ENCODE measurements at regions not wholly inside any gene's neighbourhood (a gene's known extent, or its start where the extent isn't known, plus 50 kb on each side); places are given as distances from the start of the nearest gene placed in this dataset.
"Not testable (repeated sequence)": the region's sequence is repeated elsewhere in the genome, so short reads cannot be mapped to it uniquely, and the experiment has no call there.

DNA sequence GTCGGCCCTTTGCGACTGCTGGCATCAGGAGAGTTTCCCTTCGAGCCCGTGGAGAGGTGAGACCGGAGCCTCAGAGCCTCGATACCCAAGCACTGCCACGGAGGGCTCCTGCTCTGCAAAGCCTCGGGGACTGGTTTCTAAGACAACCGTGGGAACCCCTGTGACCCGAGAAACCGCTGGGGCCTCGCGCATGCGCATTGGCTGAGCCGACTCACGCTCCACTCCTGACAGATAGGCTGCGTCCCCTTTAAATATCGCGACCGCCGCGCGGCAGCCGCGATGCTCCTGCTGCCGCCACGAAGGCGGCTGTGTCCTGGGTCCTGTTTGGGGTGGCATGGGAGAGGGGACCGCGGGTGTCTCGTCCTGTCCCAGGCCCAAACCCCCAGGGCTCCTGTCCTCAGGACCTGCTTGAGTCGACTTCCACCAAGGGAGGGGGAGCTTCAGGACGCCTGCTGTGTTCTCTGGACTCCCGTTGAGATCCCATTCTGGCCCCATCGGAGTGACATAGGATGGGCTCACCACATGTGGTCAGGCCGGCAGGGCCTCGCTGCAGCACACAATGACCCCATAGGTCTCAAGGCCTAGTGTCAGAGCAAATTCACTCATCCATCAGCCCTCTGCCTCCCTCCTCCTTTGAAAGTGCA is 701.7 kb upstream of the TPTE start:
- intact Hi-C loops (cut with DNase I); H3K27ac ChIP-seq (ENCODE audit: low read length); DNase-seq; H3K4me3 ChIP-seq (ENCODE audit: low read length); H3K27me3 ChIP-seq (ENCODE audit: control insufficient read depth, insufficient read depth); H3K9me3 ChIP-seq (ENCODE audit: control insufficient read depth, low read length); ATAC-seq; H3K4me1 ChIP-seq (ENCODE audit: control insufficient read depth, insufficient read depth, low read length): not testable (repeated sequence)
- WGBS = 72% methylated on average over 7 of the region's 37 CpGs

DNA sequence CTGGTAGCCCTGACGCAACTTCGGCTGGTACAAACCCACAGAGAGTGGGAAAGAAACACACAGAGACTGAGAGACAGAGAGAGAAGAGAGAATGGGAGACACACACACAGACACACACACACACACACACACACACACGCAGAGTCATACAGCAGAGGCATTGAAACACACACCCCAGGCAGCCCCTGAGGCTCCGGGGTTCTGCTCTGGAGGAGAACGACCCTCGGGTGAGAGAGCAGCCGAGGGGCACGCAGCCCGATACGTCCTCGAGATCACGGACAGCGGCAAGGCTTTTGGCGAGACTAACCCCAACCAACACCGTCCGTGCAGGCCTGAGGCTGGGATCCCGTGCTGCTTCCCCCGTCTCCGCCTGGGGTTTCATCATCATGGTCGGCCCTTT is 700.8 kb upstream of the TPTE start:
- H3K27ac ChIP-seq (ENCODE audit: low read length); H3K4me1 ChIP-seq (ENCODE audit: control insufficient read depth, insufficient read depth, low read length); H3K9me3 ChIP-seq (ENCODE audit: control insufficient read depth, low read length); H3K4me3 ChIP-seq (ENCODE audit: low read length); intact Hi-C loops (cut with DNase I); ATAC-seq; H3K27me3 ChIP-seq (ENCODE audit: control insufficient read depth, insufficient read depth): not testable (repeated sequence)
- 81% methylated on average over 9 of the region's 20 CpGs for WGBS
- peak in 1 of 3 donors; percentile 37 for DNase-seq

DNA sequence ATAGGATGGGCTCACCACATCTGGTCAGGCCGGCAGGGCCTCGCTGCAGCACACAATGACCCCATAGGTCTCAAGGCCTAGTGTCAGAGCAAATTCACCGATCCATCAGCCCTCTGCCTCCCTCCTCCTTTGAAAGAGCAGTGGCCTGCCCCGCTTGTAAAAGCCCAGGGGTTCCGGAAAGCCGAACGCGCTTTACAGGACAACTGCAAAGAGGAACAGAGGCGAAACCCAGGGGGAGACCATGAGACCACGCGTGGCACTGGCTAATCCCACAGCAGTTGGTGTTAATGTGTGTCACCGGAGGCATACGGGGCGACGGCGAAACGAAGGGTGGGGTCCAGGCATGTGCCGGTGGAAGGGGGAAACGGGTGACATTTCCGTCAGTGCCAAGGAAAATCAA is 699.9 kb upstream of the TPTE start:
- H3K4me1 ChIP-seq (ENCODE audit: control insufficient read depth, insufficient read depth, low read length); H3K27me3 ChIP-seq (ENCODE audit: control insufficient read depth, insufficient read depth); intact Hi-C loops (cut with DNase I); H3K27ac ChIP-seq (ENCODE audit: low read length); H3K4me3 ChIP-seq (ENCODE audit: low read length); ATAC-seq; H3K9me3 ChIP-seq (ENCODE audit: control insufficient read depth, low read length): not testable (repeated sequence)
- DNase-seq = peak in 1 of 3 donors; percentile 25
- 77% methylated on average over 17 of the region's 20 CpGs for WGBS

DNA sequence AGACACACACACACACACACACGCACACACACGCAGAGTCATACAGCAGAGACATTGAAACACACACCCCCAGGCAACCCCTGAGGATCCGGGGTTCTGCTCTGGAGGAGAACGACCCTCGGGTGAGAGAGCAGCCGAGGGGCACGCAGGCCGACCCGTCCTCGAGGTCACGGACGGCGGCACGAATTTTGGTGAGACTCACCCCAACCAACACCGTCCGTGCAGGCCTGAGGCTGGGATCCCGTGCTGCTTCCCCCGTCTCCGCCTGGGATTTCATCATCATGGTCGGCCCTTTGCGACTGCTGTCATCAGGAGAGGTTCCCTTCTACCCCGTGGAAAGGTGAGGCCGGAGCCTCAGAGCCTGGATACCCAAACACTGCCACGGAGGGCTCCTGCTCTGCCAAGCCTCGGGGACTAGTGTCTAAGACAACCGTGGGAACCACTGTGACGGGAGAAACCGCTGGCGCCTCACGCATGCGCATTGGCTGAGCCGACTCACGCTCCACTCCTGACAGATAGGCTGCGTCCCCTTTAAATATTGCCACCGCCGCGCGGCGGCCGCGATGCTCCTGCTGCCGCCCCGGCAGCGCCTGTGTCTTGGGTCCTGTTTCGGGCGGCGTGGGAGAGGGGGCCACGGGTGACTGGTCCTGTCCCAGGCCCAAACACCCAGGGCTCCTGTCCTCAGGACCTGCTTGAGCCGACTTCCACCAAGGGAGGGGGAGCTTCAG is 699.1 kb upstream of the TPTE start:
- H3K4me3 ChIP-seq (ENCODE audit: low read length); DNase-seq; ATAC-seq: not testable (repeated sequence)

DNA sequence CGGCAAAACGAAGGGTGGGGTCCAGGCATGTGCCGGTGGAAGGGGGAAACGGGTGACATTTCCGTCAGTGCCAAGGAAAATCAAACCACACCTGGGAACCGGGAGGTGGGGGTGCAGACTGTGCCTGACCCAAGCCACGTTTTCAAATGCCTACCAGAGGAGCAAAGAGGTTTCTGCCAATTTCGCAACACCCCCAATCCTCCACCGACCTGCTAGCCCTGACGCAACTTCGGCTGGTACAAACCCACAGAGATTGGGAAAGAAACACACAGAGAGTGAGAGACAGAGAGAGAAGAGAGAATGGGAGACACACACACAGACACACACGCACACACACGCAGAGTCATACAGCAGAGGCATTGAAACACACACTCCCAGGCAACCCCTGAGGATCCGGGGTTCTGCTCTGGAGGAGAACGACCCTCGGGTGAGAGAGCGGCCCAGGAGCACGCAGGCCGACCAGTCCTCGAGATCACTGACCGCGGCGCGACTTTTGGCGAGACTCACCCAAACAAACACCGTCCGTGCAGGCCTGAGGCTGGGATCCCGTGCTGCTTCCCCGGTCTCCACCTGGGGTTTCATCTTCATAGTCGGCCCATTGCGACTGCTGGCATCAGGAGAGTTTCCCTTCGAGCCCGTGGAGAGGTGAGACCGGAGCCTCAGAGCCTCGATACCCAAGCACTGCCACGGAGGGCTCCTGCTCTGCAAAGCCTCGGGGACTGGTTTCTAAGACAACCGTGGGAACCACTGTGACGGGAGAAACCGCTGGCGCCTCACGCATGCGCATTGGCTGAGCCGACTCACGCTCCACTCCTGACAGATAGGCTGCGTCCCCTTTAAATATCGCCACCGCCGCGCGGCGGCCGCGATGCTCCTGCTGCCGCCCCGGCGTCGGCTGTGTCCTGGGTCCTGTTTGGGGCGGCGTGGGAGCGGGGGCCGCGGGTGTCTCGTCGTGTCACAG is 697.9 kb upstream of the TPTE start:
- H3K27ac ChIP-seq (ENCODE audit: low read length); H3K4me3 ChIP-seq (ENCODE audit: low read length); intact Hi-C loops (cut with DNase I); H3K4me1 ChIP-seq (ENCODE audit: control insufficient read depth, insufficient read depth, low read length); ATAC-seq; H3K9me3 ChIP-seq (ENCODE audit: control insufficient read depth, low read length); H3K27me3 ChIP-seq (ENCODE audit: control insufficient read depth, insufficient read depth): not testable (repeated sequence)
- peak in 2 of 3 donors; percentile 72 to 73 for DNase-seq
- WGBS = 78% methylated on average over 41 of the region's 65 CpGs

More for the DNA sequence above, 699.1 kb upstream of the TPTE start:
- H3K27ac ChIP-seq (ENCODE audit: low read length); H3K9me3 ChIP-seq (ENCODE audit: control insufficient read depth, low read length); intact Hi-C loops (cut with DNase I); H3K27me3 ChIP-seq (ENCODE audit: control insufficient read depth, insufficient read depth); H3K4me1 ChIP-seq (ENCODE audit: control insufficient read depth, insufficient read depth, low read length): not testable (repeated sequence)
- 73% methylated on average over 29 of the region's 49 CpGs for WGBS

DNA sequence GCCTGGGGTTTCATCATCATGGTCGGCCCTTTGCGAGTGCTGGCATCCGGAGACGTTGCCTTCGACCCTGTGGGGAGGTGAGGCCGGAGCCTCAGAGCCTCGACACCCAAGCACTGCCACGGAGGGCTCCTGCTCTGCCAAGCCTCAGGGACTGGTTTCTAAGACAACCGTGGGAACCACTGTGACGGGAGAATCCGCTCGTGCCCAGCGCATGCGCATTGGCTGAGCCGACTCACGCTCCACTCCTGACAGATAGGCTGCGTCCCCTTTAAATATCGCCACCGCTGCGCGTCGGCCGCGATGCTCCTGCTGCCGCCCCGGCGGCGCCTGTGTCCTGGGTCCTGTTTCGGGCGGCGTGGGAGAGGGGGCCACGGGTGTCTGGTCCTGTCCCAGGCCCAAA is 690.6 kb upstream of the TPTE start:
- H3K27me3 ChIP-seq (ENCODE audit: control insufficient read depth, insufficient read depth); H3K27ac ChIP-seq (ENCODE audit: low read length); ATAC-seq; intact Hi-C loops (cut with DNase I); H3K4me3 ChIP-seq (ENCODE audit: low read length); H3K4me1 ChIP-seq (ENCODE audit: control insufficient read depth, insufficient read depth, low read length); DNase-seq; H3K9me3 ChIP-seq (ENCODE audit: control insufficient read depth, low read length): not testable (repeated sequence)
- no CpG with 5 or more reads among the region's 32 CpGs for WGBS

DNA sequence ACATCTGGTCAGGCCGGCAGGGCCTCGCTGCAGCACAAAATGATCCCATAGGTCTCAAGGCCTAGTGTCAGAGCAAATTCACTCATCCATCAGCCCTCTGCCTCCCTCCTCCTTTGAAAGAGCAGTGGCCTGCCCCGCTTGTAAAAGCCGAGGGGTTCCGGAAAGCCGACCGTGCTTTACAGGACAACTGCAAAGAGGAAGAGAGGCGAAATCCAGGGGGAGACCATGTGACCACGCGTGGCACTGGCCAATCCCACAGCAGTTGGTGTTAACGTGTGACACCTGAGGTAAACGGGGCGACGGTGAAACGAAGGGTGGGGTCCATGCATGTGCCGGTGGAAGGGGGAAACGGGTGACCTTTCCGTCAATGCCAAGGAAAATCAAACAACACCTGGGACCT is 688.6 kb upstream of the TPTE start:
- DNase-seq; H3K27me3 ChIP-seq (ENCODE audit: control insufficient read depth, insufficient read depth); intact Hi-C loops (cut with DNase I); H3K27ac ChIP-seq (ENCODE audit: low read length); H3K4me1 ChIP-seq (ENCODE audit: control insufficient read depth, insufficient read depth, low read length); H3K9me3 ChIP-seq (ENCODE audit: control insufficient read depth, low read length); H3K4me3 ChIP-seq (ENCODE audit: low read length); ATAC-seq: not testable (repeated sequence)
- WGBS = 81% methylated on average over 16 of the region's 18 CpGs

DNA sequence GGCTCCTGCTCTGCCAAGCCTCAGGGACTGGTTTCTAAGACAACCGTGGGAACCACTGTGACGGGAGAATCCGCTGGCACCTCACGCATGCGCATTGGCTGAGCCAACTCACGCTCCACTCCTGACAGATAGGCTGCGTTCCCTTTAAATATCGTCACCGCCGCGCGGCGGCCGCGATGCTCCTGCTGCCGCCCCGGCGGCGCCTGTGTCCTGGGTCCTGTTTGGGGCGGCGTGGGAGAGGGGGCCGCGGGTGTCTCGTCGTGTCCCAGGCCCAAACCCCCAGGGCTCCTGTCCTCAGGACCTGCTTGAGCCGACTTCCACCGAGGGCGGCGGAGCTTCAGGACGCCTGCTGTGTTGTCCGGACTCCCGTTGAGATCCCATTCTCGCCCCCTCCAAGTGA is 684.8 kb upstream of the TPTE start:
- H3K27me3 ChIP-seq (ENCODE audit: control insufficient read depth, insufficient read depth); intact Hi-C loops (cut with DNase I); H3K27ac ChIP-seq (ENCODE audit: low read length); H3K4me1 ChIP-seq (ENCODE audit: control insufficient read depth, insufficient read depth, low read length); ATAC-seq; H3K9me3 ChIP-seq (ENCODE audit: control insufficient read depth, low read length); DNase-seq; H3K4me3 ChIP-seq (ENCODE audit: low read length): not testable (repeated sequence)
- WGBS = 76% methylated on average over 33 of the region's 33 CpGs

DNA sequence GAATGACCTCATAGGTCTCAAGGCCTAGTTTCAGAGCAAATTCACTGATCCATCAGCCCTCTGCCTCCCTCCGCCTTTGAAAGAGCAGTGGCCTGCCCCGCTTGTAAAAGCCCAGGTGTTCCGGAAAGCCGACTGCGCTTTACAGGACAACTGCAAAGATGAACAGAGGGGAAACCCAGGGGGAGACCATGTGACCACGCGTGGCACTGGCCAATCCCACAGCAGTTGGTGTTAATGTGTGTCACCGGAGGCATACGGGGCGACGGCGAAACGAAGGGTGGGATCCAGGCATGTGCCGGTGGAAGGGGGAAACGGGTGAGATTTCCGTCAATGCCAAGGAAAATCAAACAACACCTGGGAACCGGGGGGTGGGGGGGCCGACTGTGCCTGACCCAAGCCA is 684.4 kb upstream of the TPTE start:
- H3K27me3 ChIP-seq (ENCODE audit: control insufficient read depth, insufficient read depth); H3K4me1 ChIP-seq (ENCODE audit: control insufficient read depth, insufficient read depth, low read length); intact Hi-C loops (cut with DNase I); H3K4me3 ChIP-seq (ENCODE audit: low read length); H3K9me3 ChIP-seq (ENCODE audit: control insufficient read depth, low read length); ATAC-seq; H3K27ac ChIP-seq (ENCODE audit: low read length): not testable (repeated sequence)
- WGBS = 82% methylated on average over 18 of the region's 18 CpGs
- DNase-seq = peak in 1 of 3 donors; percentile 63

DNA sequence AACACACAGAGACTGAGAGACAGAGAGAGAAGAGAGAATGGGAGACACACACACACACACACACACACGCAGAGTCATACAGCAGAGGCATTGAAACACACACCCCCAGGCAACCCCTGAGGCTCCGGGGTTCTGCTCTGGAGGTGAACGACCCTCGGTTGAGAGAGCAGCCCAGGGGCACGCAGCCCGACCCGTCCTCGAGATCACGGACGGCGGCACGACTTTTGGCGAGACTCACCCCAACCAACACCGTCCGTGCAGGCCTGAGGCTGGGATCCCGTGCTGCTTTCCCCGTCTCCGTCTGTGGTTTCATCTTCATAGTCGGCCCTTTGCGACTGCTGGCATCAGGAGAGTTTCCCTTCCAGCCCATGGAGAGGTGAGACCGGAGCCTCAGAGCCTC is 683.9 kb upstream of the TPTE start:
- ATAC-seq; H3K4me3 ChIP-seq (ENCODE audit: low read length); H3K4me1 ChIP-seq (ENCODE audit: control insufficient read depth, insufficient read depth, low read length); H3K27ac ChIP-seq (ENCODE audit: low read length); intact Hi-C loops (cut with DNase I); H3K9me3 ChIP-seq (ENCODE audit: control insufficient read depth, low read length); H3K27me3 ChIP-seq (ENCODE audit: control insufficient read depth, insufficient read depth): not testable (repeated sequence)
- peak in 1 of 3 donors; percentile 52 for DNase-seq
- WGBS = 78% methylated on average over 21 of the region's 21 CpGs

All from right cardiac atrium (tissue), 5 donors.